Panc1 (cell line): ENCODE measurements at regions not wholly inside any gene's neighbourhood (a gene's known extent, or its start where the extent isn't known, plus 50 kb on each side); places are given as distances from the start of the nearest gene placed in this dataset.
"Not testable (repeated sequence)": the region's sequence is repeated elsewhere in the genome, so short reads cannot be mapped to it uniquely, and the experiment has no call there.

ENCODE experiments used
- ATAC-seq: fragments of 200-7000 bp; cut with Tn5 transposase; 2 replicates; pipeline ENCODE4 v1.9.1; 2020; ENCODE audit warnings: mild to moderate bottlenecking, moderate library complexity
- BruUV-seq: library from RNA; stranded (reverse); fragments of 400-500 nt; replicated peaks from 2 replicates; lab custom pipeline; 2021; lab: Mats Ljungman, UMichigan
- CTCF ChIA-PET: fragments of 300-600 bp; sonication (Branson Sonifier 250); formaldehyde crosslinking; loops from one replicate; lab custom pipeline; 2022; ENCODE audit warnings: antibody characterized with exemption; lab: Charles Lee
- POLR2A ChIA-PET: fragments of 300-600 bp; sonication (Branson Sonifier 250); formaldehyde crosslinking; loops from one replicate; lab custom pipeline; 2022; ENCODE audit warnings: antibody characterized with exemption; lab: Charles Lee
- DNase-seq: peaks from one replicate; pipeline ENCODE4 v3.0.0-alpha.2; 2010; ENCODE audit warnings: low read depth, low spot score
- H3K27ac ChIP-seq: 2 replicates; pipeline ENCODE4 v1.5.1; 2011; ENCODE audit warnings: mild to moderate bottlenecking, low read length, inconsistent platforms
- H3K27me3 ChIP-seq: fragments of 200-500 bp; sonication (Bioruptor generic); 2 replicates; pipeline ENCODE4 v1.6.0; 2014; ENCODE audit warnings: low read length, inconsistent platforms; ENCODE audit not compliant: control insufficient read depth, insufficient read depth
- H3K36me3 ChIP-seq: fragments of 200-500 bp; sonication (Bioruptor generic); 2 replicates; pipeline ENCODE4 v1.5.1; 2014; ENCODE audit warnings: inconsistent platforms, mild to moderate bottlenecking, low read length, moderate library complexity; ENCODE audit not compliant: control insufficient read depth, insufficient read depth
- H3K4me1 ChIP-seq: 2 replicates; pipeline ENCODE4 v1.5.1; 2011; ENCODE audit warnings: inconsistent platforms, mild to moderate bottlenecking, low read length, moderate library complexity; ENCODE audit not compliant: control insufficient read depth, insufficient read depth
- H3K4me3 ChIP-seq, 2 experiments: 2 replicates each; pipeline ENCODE4 v1.5.1; 2011 to 2012; ENCODE audit warnings: low read depth in 2 of 2, low read length in 2 of 2, mild to moderate bottlenecking in 2 of 2, inconsistent platforms in 1 of 2, moderate library complexity in 1 of 2
- H3K9me3 ChIP-seq: fragments of 200-500 bp; sonication (Bioruptor generic); 2 replicates; pipeline ENCODE4 v1.5.1; 2014; ENCODE audit warnings: low read depth, mild to moderate bottlenecking, inconsistent platforms, low read length, moderate library complexity; ENCODE audit not compliant: control insufficient read depth, insufficient read depth
- CTCF ChIP-seq: fragments of 450-650 bp; IDR thresholded peaks from 2 replicates; pipeline ENCODE4 v1.5.1; 2017; ENCODE audit warnings: mild to moderate bottlenecking
- POLR2AphosphoS5 ChIP-seq: IDR thresholded peaks from 2 replicates; pipeline ENCODE4 v1.6.1; 2012; ENCODE audit warnings: mild to moderate bottlenecking, low read depth, low read length, moderate library complexity
- REST ChIP-seq, 2 experiments: IDR thresholded peaks; 2 replicates each; pipeline ENCODE4 v1.6.1; 2011 to 2012; ENCODE audit warnings: low read depth in 2 of 2, control low read depth in 1 of 2, low read length in 1 of 2, mild to moderate bottlenecking in 1 of 2, moderate library complexity in 1 of 2; ENCODE audit not compliant: insufficient read depth in 1 of 2
- SIN3A ChIP-seq: IDR thresholded peaks from 2 replicates; pipeline ENCODE4 v1.6.1; 2012; ENCODE audit warnings: low read depth, mild to moderate bottlenecking, low read length, moderate library complexity, borderline replicate concordance; ENCODE audit not compliant: insufficient read depth
- TCF7L2 ChIP-seq: IDR thresholded peaks from 2 replicates; pipeline ENCODE4 v1.6.1; 2011; ENCODE audit warnings: mild to moderate bottlenecking, low read depth, low read length, inconsistent platforms
- in situ Hi-C: cut with HindIII; loops from 2 replicates; pipeline ENCODE4 v1.10.0; 2016; ENCODE audit warnings: low sequenced_read_pairs, low pct_unique_long_range_greater_than_20kb
- intact Hi-C: fragments of 100-400 bp; cut with micrococcal nuclease; formaldehyde crosslinking; loops from one replicate; pipeline ENCODE4 v1.10.0; 2022; ENCODE audit not compliant: unreplicated experiment

DNA sequence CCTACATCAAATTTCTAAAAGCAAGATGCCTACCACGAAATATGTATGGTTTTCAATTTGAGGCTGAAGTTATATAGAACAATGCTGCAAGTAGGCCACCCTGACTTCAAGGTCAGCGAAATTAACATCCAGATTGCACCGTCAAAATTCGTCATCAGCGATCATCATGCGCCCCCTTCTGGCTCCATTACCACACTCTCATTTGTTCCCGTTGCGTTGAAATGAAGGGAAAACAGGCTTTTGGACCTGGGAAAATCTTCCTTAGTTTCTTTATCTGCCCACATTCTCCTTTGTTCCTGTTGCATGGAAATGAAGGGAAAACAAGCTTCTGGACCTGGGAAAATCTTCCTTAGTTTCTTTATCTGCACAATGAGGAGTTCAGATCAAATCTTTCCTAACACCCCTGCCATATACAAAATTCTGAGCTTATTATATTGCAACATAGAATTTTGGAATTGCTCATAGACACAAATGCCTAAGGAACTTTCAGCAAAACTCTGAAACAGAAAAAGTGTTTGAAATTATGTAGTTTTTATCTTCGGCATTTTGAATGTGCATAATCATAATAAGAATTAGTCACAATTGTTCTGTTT, 98.2 kb upstream of the PRKCQ start:
- in situ Hi-C loops = no loop called here
- Histone ChIP-seq H3K36me3 (no peaks in the 10 kb centered on the region), H3K4me3 (no peak overlapping the region), H3K27me3 (peaks cover 4% of the 10 kb centered on the region), H3K27ac (no peak overlapping the region), H3K9me3 (no peaks in the 10 kb centered on the region), H3K4me1 (no peaks in the 10 kb centered on the region)
- DNase-seq (no peak), ATAC-seq (no peak)
- CTCF ChIA-PET = interaction anchor here (1.0 kb wide), 1 partner anchor 261 kb away, joined by 3 read pairs; no protein-coding TSS in a partner anchor
- POLR2A ChIA-PET = no interaction called here
- no peak for TF ChIP-seq SIN3A
- TF ChIP-seq CTCF = peak; percentile 81
- intact Hi-C loops = loop anchor here (5.0 kb wide), 1 partner anchor 96 kb away; the partner anchor contains the start of gene PRKCQ
- BruUV-seq = no TSS peak

- H3K36me3 ChIP-seq, H3K4me3 ChIP-seq, BruUV-seq, in situ Hi-C loops, DNase-seq, H3K9me3 ChIP-seq, H3K27ac ChIP-seq, POLR2A ChIA-PET, CTCF ChIA-PET, ATAC-seq, H3K4me1 ChIP-seq, H3K27me3 ChIP-seq: not testable (repeated sequence)
- intact Hi-C loops = loop anchor here (5.0 kb wide), 1 partner anchor 95 kb away; the partner anchor contains the start of gene PRKCQ
These were observed 97.1 kb upstream of the PRKCQ start for GRCh38 chr10:6677129-6677528.

- intact Hi-C loops = no loop called here
- in situ Hi-C loops = no loop called here
- no peaks in the 10 kb centered on the region for H3K9me3 ChIP-seq
- TF ChIP-seq POLR2AphosphoS5 (no peak), SIN3A (no peak), CTCF (no peak), TCF7L2 (no peak), REST (IDR thresholded peaks at IDR 0.05; ENCODE audit: insufficient read depth in 1 of 2, low read depth in 2 of 2, low read length in 1 of 2) (no peak)
- no TSS peak for BruUV-seq
- H3K4me1 ChIP-seq = no peaks in the 10 kb centered on the region
- no peaks in the 10 kb centered on the region for H3K36me3 ChIP-seq
- ChIA-PET CTCF (no interaction called here), POLR2A (no interaction called here)
- no peak overlapping the region for H3K27ac ChIP-seq
- peaks cover 7% of the 10 kb centered on the region for H3K27me3 ChIP-seq
- DNase-seq (no peak), ATAC-seq (no peak)
- no peak overlapping the region for H3K4me3 ChIP-seq
These were observed 94.2 kb upstream of the PRKCQ start for GRCh38 chr10:6674291-6674690.
